ENCODE measurements at regions not wholly inside any gene's neighbourhood (a gene's known extent, or its start where the extent isn't known, plus 50 kb on each side); places are given as distances from the start of the nearest gene placed in this dataset.

GRCh38 chr4:44093390-44093789 lies 355.2 kb downstream of the KCTD8 start:
- H3K36me3 ChIP-seq (ENCODE audit: insufficient read depth) = no peaks in the 10 kb centered on the region
- H3K27me3 ChIP-seq (ENCODE audit: insufficient read depth) = no peaks in the 10 kb centered on the region
- H3K27me3 Mint-ChIP-seq (ENCODE audit: insufficient read depth, low read depth, poor library complexity) = peaks cover 2% of the 10 kb centered on the region
- H3K4me3 ChIP-seq = no peak overlapping the region
- no peaks in the 10 kb centered on the region for H4K20me1 ChIP-seq (replicated peaks; ENCODE audit: insufficient read depth)
- no peak overlapping the region for H3K4me2 ChIP-seq
- no peak overlapping the region for H3K27ac Mint-ChIP-seq
- peaks cover 6% of the 10 kb centered on the region for H3K4me1 Mint-ChIP-seq
- H3K36me3 Mint-ChIP-seq (ENCODE audit: low read depth) = no peaks in the 10 kb centered on the region
- no peak overlapping the region for H2AFZ ChIP-seq
- H3K79me2 ChIP-seq (replicated peaks; ENCODE audit: insufficient read depth) = no peaks in the 10 kb centered on the region
- no peaks in the 10 kb centered on the region for H3K9me3 Mint-ChIP-seq
- H3K4me3 Mint-ChIP-seq = no peak overlapping the region
- ATAC-seq (no peak), DNase-seq (ENCODE audit: low spot score) (no peak)
- TF ChIP-seq CTCF (conservative IDR thresholded peaks at IDR 0.05; ENCODE audit: low read depth in 2 of 2) (no peak), CREB1 (CRISPR knock-in tag; IDR thresholded peaks at IDR 0.05; ENCODE audit: low read depth) (no peak), JUNB (IDR thresholded peaks at IDR 0.05; ENCODE audit: unreplicated experiment) (no peak), ZNF462 (CRISPR knock-in tag; IDR thresholded peaks at IDR 0.05) (no peak), REST (IDR thresholded peaks at IDR 0.05; ENCODE audit: unreplicated experiment) (no peak)
- peaks cover 8% of the 10 kb centered on the region; the same call in 1 of the 2 replicates for H3K4me1 ChIP-seq (ENCODE audit: insufficient read depth)
- H3K27ac ChIP-seq (ENCODE audit: low read depth) = no peak overlapping the region
- H3F3A ChIP-seq (replicated peaks; ENCODE audit: low read depth) = no peaks in the 10 kb centered on the region
- H3K9me2 ChIP-seq (ENCODE audit: insufficient read depth) = no peaks in the 10 kb centered on the region

Data from GM23338 (cell line).